OCI-LY1 (cell line): ENCODE measurements at regions not wholly inside any gene's neighbourhood (a gene's known extent, or its start where the extent isn't known, plus 50 kb on each side); places are given as distances from the start of the nearest gene placed in this dataset.

Source experiments
- CTCF ChIP-seq: fragments of 200-600 bp; sonication (generic), shearing (Covaris generic); IDR thresholded peaks from 2 replicates; pipeline ENCODE4 v1.5.1; 2017; ENCODE audit warnings: mild to moderate bottlenecking, antibody characterized with exemption, low read length, moderate library complexity, mixed read lengths
- EZH2 ChIP-seq: fragments of 200-600 bp; sonication (generic), shearing (Covaris generic); IDR thresholded peaks from 2 replicates; pipeline ENCODE4 v1.8.0; 2017; ENCODE audit warnings: borderline replicate concordance, mixed run types, mild to moderate bottlenecking, antibody characterized with exemption, low read length, moderate library complexity, mixed read lengths

- no peak for TF ChIP-seq CTCF
- no peak for TF ChIP-seq EZH2
Observed at GRCh38 chr4:101441446-101441845, 94.1 kb upstream of the PPP3CA start.
